PC-3 (cell line): ENCODE measurements at regions not wholly inside any gene's neighbourhood (a gene's known extent, or its start where the extent isn't known, plus 50 kb on each side); places are given as distances from the start of the nearest gene placed in this dataset.

Source experiments
- ATAC-seq: fragments of 200-7000 bp; cut with Tn5 transposase; 2 replicates; pipeline ENCODE4 v1.9.1; 2020; ENCODE audit warnings: mild to moderate bottlenecking, moderate library complexity
- BruUV-seq: library from RNA; stranded (reverse); fragments of 400-500 nt; replicated peaks from 2 replicates; lab custom pipeline; 2021; lab: Mats Ljungman, UMichigan
- CTCF ChIA-PET: fragments of 300-600 bp; sonication (Branson Sonifier 250); formaldehyde crosslinking; loops from one replicate; lab custom pipeline; 2022; ENCODE audit warnings: antibody characterized with exemption; lab: Charles Lee
- POLR2A ChIA-PET: fragments of 300-600 bp; sonication (Branson Sonifier 250); formaldehyde crosslinking; loops from one replicate; lab custom pipeline; 2022; ENCODE audit warnings: antibody characterized with exemption; ENCODE audit not compliant: unreplicated experiment; lab: Charles Lee
- DNase-seq: peaks from one replicate; pipeline ENCODE4 v3.0.0-alpha.2; 2015
- H2AFZ ChIP-seq: fragments of 300-600 bp; sonication (generic); 2 replicates; pipeline ENCODE4 v1.6.0; 2016; ENCODE audit warnings: antibody characterized with exemption, low read length
- H3F3A ChIP-seq: fragments of 300-600 bp; sonication (generic); one replicate; pipeline ENCODE4 v1.6.0; 2017; ENCODE audit warnings: antibody characterized with exemption, low read length, control low read depth, mild to moderate bottlenecking; ENCODE audit not compliant: unreplicated experiment
- H3K27ac ChIP-seq: fragments of 300-600 bp; sonication (generic); 2 replicates; pipeline ENCODE4 v1.5.1; 2016; ENCODE audit warnings: mild to moderate bottlenecking, low read length
- H3K27me3 ChIP-seq: fragments of 300-600 bp; sonication (generic); 2 replicates; pipeline ENCODE4 v1.6.1; 2016; ENCODE audit warnings: low read length, mixed read lengths
- H3K36me3 ChIP-seq: fragments of 300-600 bp; sonication (generic); 2 replicates; pipeline ENCODE4 v1.6.1; 2016; ENCODE audit warnings: low read depth, mixed run types, low read length, mixed read lengths
- H3K4me1 ChIP-seq: fragments of 300-600 bp; sonication (generic); 2 replicates; pipeline ENCODE4 v1.5.1; 2016; ENCODE audit warnings: low read length; ENCODE audit not compliant: insufficient read depth
- H3K4me2 ChIP-seq: fragments of 300-600 bp; sonication (generic); 2 replicates; pipeline ENCODE4 v1.6.0; 2016; ENCODE audit warnings: low read length
- H3K4me3 ChIP-seq: fragments of 300-600 bp; sonication (generic); 2 replicates; pipeline ENCODE4 v1.5.1; 2016; ENCODE audit warnings: mild to moderate bottlenecking, low read length, mixed read lengths
- H3K79me2 ChIP-seq: fragments of 300-600 bp; sonication (generic); 2 replicates; pipeline ENCODE4 v1.6.1; 2017; ENCODE audit warnings: low read length, mixed read lengths
- H3K9ac ChIP-seq: fragments of 300-600 bp; sonication (generic); 2 replicates; pipeline ENCODE4 v1.6.0; 2016; ENCODE audit warnings: mild to moderate bottlenecking, low read length
- H3K9me2 ChIP-seq: fragments of 300-600 bp; sonication (generic); replicated peaks from 2 replicates; pipeline ENCODE4 v1.6.1; 2016; ENCODE audit warnings: mixed run types, low read length, mixed read lengths
- H3K9me3 ChIP-seq: fragments of 300-600 bp; sonication (generic); 2 replicates; pipeline ENCODE4 v1.6.1; 2016; ENCODE audit warnings: low read length, mixed read lengths
- H4K20me1 ChIP-seq: fragments of 300-600 bp; sonication (generic); 2 replicates; pipeline ENCODE4 v1.6.1; 2016; ENCODE audit warnings: low read length, mixed read lengths
- EZH2 ChIP-seq: fragments of 300-600 bp; sonication (generic); IDR thresholded peaks from one replicate; pipeline ENCODE4 v1.6.1; 2017; ENCODE audit warnings: antibody characterized with exemption, mild to moderate bottlenecking, low read length; ENCODE audit not compliant: unreplicated experiment
- EZH2phosphoT487 ChIP-seq: fragments of 300-600 bp; sonication (generic); IDR thresholded peaks from 2 replicates; pipeline ENCODE4 v1.6.1; 2018; ENCODE audit warnings: mild to moderate bottlenecking, antibody characterized with exemption, low read length, borderline replicate concordance
- intact Hi-C: fragments of 100-400 bp; cut with micrococcal nuclease; formaldehyde crosslinking; loops from 2 replicates; pipeline ENCODE4 v1.9.0; 2023
- TF ChIP-seq, protein P1 (sequence below): fragments of 300-600 bp; sonication (generic); conservative IDR thresholded peaks from 2 replicates; pipeline ENCODE4 v1.5.1; 2017; ENCODE audit warnings: antibody characterized with exemption, low read depth, mild to moderate bottlenecking, low read length

DNA sequence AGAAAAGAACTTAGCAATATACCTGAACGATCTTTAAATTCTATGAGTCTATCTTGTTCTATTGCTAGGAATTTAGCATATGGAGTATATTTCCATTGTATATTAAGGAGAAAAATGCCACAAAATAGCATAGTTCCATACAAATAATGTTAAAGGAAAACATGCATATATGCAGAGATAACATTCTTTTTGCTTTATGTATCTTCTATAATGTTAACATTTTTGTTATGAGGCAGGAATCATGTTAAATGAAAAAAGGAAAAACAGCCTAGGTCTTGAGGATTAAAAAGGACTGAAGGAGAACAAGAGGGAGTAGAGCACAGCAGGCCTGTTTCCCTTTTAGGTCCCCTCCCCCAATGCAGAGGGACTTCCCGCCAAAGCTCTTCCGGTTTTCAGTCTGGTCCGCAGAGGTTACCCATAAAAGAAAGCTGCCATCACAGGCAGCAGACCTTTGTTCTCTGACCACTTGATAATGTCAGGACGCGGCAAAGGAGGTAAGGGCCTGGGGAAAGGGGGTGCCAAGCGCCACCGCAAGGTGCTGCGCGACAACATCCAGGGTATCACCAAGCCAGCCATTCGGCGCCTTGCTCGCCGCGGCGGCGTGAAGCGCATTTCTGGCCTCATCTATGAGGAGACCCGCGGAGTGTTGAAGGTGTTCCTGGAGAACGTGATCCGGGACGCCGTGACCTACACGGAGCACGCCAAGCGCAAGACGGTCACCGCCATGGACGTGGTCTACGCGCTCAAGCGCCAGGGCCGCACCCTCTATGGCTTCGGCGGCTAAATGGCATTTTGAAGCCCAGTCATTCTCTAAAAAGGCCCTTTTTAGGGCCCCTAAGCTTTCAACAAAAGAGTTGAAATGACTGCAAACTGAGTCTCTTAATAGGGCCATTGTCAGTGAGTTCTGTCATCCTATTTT, 108.4 kb upstream of the PRSS16 start:
- Histone ChIP-seq H3K36me3 (0 out of 2 replicates have a peak, but pooled peaks cover 5% of the 10 kb centered on the region), H3K9me2 (no peaks in the 10 kb centered on the region), H3K4me2 (no peak overlapping the region), H3K27ac (no peak overlapping the region), H3K79me2 (peaks cover 14% of the 10 kb centered on the region), H3K9ac (no peak overlapping the region), H3K9me3 (no peaks in the 10 kb centered on the region), H2AFZ (no peak overlapping the region), H4K20me1 (peaks cover 5% of the 10 kb centered on the region; the same call in 1 of the 2 replicates), H3K27me3 (no peaks in the 10 kb centered on the region), H3K4me3 (no peak overlapping the region), H3F3A (peaks cover 3% of the 10 kb centered on the region), H3K4me1 (peaks cover 11% of the 10 kb centered on the region; the same call in 1 of the 2 replicates)
- no peak for DNase-seq
- CTCF ChIA-PET, result interaction anchor here (0.5 kb wide), 1 partner anchor 807 kb away, joined by 3 read pairs; no protein-coding TSS in a partner anchor
- intact Hi-C loops, result no loop called here
- POLR2A ChIA-PET, result no interaction called here
- ATAC-seq, result no peak
- no TSS peak for BruUV-seq
- TF ChIP-seq, protein P1, sequence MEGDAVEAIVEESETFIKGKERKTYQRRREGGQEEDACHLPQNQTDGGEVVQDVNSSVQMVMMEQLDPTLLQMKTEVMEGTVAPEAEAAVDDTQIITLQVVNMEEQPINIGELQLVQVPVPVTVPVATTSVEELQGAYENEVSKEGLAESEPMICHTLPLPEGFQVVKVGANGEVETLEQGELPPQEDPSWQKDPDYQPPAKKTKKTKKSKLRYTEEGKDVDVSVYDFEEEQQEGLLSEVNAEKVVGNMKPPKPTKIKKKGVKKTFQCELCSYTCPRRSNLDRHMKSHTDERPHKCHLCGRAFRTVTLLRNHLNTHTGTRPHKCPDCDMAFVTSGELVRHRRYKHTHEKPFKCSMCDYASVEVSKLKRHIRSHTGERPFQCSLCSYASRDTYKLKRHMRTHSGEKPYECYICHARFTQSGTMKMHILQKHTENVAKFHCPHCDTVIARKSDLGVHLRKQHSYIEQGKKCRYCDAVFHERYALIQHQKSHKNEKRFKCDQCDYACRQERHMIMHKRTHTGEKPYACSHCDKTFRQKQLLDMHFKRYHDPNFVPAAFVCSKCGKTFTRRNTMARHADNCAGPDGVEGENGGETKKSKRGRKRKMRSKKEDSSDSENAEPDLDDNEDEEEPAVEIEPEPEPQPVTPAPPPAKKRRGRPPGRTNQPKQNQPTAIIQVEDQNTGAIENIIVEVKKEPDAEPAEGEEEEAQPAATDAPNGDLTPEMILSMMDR, result no peak
- TF ChIP-seq EZH2, result no peak
- no peak for TF ChIP-seq EZH2phosphoT487

DNA sequence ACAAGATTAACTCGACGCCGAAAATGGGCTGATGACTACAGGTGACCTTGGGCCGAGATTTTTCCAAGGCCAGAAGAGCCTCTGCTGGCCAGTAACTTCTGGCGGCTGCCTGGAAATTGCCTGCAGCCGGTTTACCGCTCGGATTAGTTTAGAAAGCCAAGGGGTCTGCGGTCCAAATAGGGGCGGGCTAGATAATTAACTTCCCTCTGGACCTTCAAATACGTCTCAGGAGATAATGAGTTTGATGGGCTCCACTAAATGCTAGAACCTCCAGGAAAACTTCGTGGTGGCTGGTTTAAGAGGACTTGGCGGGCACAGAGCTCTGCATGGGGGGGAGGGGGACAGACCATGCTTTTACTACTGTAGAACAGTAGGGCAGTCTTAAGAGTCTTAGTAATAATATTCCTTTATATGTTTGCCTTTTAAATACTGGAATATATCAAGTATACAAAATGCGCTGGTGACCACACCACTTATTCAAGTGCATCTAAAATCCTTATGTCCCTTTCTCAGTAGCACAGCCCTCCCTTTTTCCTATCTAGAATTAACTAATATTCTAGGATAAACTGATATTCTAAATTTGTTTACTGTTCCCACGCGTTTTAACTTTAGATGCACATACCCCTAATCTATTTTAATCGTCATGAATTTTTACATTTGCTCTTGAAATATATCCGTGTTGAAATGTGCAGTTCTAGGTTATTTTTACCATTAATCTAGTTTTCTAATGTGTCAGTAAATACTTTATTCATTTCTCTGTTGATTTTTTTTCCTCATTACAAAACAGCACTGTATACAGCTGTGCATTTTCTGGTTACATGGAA, 107.5 kb upstream of the PRSS16 start:
- Histone ChIP-seq H3K9ac (no peak overlapping the region), H3K4me2 (no peak overlapping the region), H3K27me3 (no peaks in the 10 kb centered on the region), H3K9me3 (no peaks in the 10 kb centered on the region), H4K20me1 (peaks cover 5% of the 10 kb centered on the region; the same call in 1 of the 2 replicates), H2AFZ (no peak overlapping the region), H3F3A (no peaks in the 10 kb centered on the region), H3K4me1 (peaks cover 14% of the 10 kb centered on the region; the same call in 1 of the 2 replicates), H3K27ac (no peak overlapping the region), H3K4me3 (no peak overlapping the region), H3K79me2 (peaks cover 21% of the 10 kb centered on the region), H3K36me3 (0 out of 2 replicates have a peak, but pooled peaks cover 5% of the 10 kb centered on the region), H3K9me2 (no peaks in the 10 kb centered on the region)
- intact Hi-C loops, result no loop called here
- no TSS peak for BruUV-seq
- DNase-seq (no peak), ATAC-seq (no peak)
- ChIA-PET CTCF (no interaction called here), POLR2A (no interaction called here)
- TF ChIP-seq, protein P1, result no peak
- TF ChIP-seq EZH2, result no peak
- TF ChIP-seq EZH2phosphoT487, result no peak
